Endothelial cell (in vitro differentiated cells): ENCODE measurements at regions not wholly inside any gene's neighbourhood (a gene's known extent, or its start where the extent isn't known, plus 50 kb on each side); places are given as distances from the start of the nearest gene placed in this dataset.

Source experiments
- DNase-seq: peaks from one replicate; pipeline ENCODE4 v3.0.0; 2021; ENCODE audit warnings: low spot score
- H3K27ac Mint-ChIP-seq: one replicate; pipeline ENCODE4 v1.8.0; 2021; ENCODE audit warnings: mixed read lengths, inconsistent platforms; ENCODE audit not compliant: unreplicated experiment
- H3K27me3 Mint-ChIP-seq: one replicate; pipeline ENCODE4 v1.8.0; 2021; ENCODE audit warnings: mild to moderate bottlenecking, moderate library complexity, mixed read lengths, inconsistent platforms; ENCODE audit not compliant: unreplicated experiment
- H3K36me3 Mint-ChIP-seq: one replicate; pipeline ENCODE4 v1.8.0; 2021; ENCODE audit warnings: mild to moderate bottlenecking, low read depth, mixed read lengths, inconsistent platforms; ENCODE audit not compliant: unreplicated experiment
- H3K4me1 Mint-ChIP-seq: one replicate; pipeline ENCODE4 v1.8.0; 2021; ENCODE audit warnings: mild to moderate bottlenecking, mixed read lengths, inconsistent platforms; ENCODE audit not compliant: unreplicated experiment
- H3K4me3 Mint-ChIP-seq: one replicate; pipeline ENCODE4 v1.8.0; 2021; ENCODE audit warnings: mild to moderate bottlenecking, mixed read lengths, inconsistent platforms; ENCODE audit not compliant: unreplicated experiment
- H3K9me3 Mint-ChIP-seq: one replicate; pipeline ENCODE4 v1.8.0; 2021; ENCODE audit warnings: mixed read lengths, inconsistent platforms; ENCODE audit not compliant: unreplicated experiment
- TF ChIP-seq, protein P1 (sequence below): fragments of 200-600 bp; sonication (generic); IDR thresholded peaks from one replicate; pipeline ENCODE4 v1.5.0; 2021; ENCODE audit warnings: antibody characterized with exemption; ENCODE audit not compliant: unreplicated experiment

DNA sequence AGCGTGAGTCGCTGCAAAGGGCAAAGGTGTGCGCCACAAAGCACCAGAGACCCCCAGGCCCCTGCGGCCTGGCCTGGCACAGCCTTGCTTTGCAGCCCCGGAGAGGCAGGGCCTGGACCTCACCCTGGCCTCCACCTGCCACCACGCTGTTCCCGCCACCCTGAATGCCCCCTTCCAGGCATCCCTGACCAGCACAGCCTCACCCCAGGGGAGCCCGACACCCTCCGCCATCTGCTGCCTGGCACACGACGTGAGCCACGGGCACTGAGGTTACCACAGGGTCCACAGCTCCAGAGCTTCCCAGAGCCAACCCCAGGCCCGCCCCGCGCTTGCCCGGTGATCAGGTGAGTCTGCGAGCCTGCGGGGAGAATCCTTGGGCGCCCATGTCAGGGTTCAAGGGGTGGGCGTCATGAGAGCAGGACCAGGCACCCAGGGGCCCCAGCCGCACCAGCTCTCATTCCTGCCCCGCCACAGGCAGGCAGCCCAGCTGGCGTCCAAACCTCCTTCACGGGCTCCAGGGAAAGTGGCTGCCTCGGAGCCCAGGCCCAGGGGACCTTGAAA, 171.3 kb downstream of the BRD1 start:
- no peak for DNase-seq
- H3K36me3 Mint-ChIP-seq = peaks cover 4% of the 10 kb centered on the region
- peaks cover 22% of the 10 kb centered on the region for H3K4me1 Mint-ChIP-seq
- H3K4me3 Mint-ChIP-seq = no peak overlapping the region
- H3K9me3 Mint-ChIP-seq = no peaks in the 10 kb centered on the region
- H3K27ac Mint-ChIP-seq = no peak overlapping the region
- TF ChIP-seq, protein P1, sequence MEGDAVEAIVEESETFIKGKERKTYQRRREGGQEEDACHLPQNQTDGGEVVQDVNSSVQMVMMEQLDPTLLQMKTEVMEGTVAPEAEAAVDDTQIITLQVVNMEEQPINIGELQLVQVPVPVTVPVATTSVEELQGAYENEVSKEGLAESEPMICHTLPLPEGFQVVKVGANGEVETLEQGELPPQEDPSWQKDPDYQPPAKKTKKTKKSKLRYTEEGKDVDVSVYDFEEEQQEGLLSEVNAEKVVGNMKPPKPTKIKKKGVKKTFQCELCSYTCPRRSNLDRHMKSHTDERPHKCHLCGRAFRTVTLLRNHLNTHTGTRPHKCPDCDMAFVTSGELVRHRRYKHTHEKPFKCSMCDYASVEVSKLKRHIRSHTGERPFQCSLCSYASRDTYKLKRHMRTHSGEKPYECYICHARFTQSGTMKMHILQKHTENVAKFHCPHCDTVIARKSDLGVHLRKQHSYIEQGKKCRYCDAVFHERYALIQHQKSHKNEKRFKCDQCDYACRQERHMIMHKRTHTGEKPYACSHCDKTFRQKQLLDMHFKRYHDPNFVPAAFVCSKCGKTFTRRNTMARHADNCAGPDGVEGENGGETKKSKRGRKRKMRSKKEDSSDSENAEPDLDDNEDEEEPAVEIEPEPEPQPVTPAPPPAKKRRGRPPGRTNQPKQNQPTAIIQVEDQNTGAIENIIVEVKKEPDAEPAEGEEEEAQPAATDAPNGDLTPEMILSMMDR = no peak
- H3K27me3 Mint-ChIP-seq = peaks cover 3% of the 10 kb centered on the region

DNA sequence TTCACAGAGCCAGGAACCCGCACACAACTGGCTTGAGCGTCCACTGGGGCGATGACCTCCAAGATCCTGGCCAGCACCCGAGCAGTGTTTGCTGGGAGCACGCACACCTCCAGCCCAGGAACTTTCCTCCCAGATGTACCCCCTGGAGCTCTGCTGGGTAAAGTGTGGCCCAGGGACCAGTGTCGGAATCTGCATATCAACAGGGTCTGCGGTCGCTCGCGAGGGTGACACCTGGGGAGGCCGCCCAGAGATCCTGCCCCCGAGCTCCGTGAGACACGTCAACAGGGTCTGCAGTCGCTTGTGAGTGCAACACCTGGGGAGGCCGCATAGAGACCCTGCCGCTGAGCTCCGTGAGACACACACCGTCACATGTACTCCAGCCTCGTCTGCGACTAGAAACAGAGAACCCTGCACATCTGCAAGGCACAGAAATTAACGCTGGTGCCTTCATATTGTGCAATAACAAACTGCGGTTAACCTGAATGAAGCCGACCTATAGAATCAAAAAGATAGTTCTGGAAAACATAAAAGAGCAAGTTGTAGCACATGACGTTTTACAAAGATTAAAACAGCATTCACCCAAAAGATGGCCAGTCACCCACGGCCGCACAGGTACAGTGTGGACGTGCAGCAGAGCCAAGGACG, 172.4 kb downstream of the BRD1 start:
- Mint-ChIP-seq H3K4me1 (peaks cover 28% of the 10 kb centered on the region), H3K27ac (peak overlapping the region; percentile 22), H3K36me3 (peaks cover 4% of the 10 kb centered on the region), H3K4me3 (peak overlapping the region; percentile 54), H3K9me3 (no peaks in the 10 kb centered on the region), H3K27me3 (peaks cover 5% of the 10 kb centered on the region)
- DNase-seq = no peak
- TF ChIP-seq, protein P1 = no peak

- DNase-seq = no peak
- H3K9me3 Mint-ChIP-seq = no peaks in the 10 kb centered on the region
- peaks cover 7% of the 10 kb centered on the region for H3K4me1 Mint-ChIP-seq
- H3K36me3 Mint-ChIP-seq = no peaks in the 10 kb centered on the region
- H3K27ac Mint-ChIP-seq = peak overlapping the region; percentile 63
- H3K4me3 Mint-ChIP-seq = no peak overlapping the region
- peaks cover 4% of the 10 kb centered on the region for H3K27me3 Mint-ChIP-seq
- TF ChIP-seq, protein P1 = no peak
Measured at GRCh38 chr22:49650336-49651241, 177.1 kb downstream of the BRD1 start.

GRCh38 chr22:49649166-49650068, 178.3 kb downstream of the BRD1 start:
- Mint-ChIP-seq H3K36me3 (no peaks in the 10 kb centered on the region), H3K27ac (no peak overlapping the region), H3K4me1 (peaks cover 7% of the 10 kb centered on the region), H3K27me3 (peaks cover 4% of the 10 kb centered on the region), H3K9me3 (no peaks in the 10 kb centered on the region), H3K4me3 (no peak overlapping the region)
- no peak for DNase-seq
- TF ChIP-seq, protein P1 = no peak
